Mesendoderm (in vitro differentiated cells): ENCODE measurements at regions not wholly inside any gene's neighbourhood (a gene's known extent, or its start where the extent isn't known, plus 50 kb on each side); places are given as distances from the start of the nearest gene placed in this dataset.
A peak's percentile ranks its signal among the peaks of the same experiment; 100 is the strongest.

Experiments
- DNase-seq: peaks from one replicate; pipeline ENCODE4 v3.0.0; 2013
- H2AK5ac ChIP-seq: 2 replicates; pipeline ENCODE4 v1.6.1; 2013; ENCODE audit warnings: low read length, inconsistent platforms
- H2BK120ac ChIP-seq: 2 replicates; pipeline ENCODE4 v1.6.1; 2013; ENCODE audit warnings: low read depth, mild to moderate bottlenecking, low read length, moderate library complexity, mixed read lengths
- H2BK15ac ChIP-seq: replicated peaks from 2 replicates; pipeline ENCODE4 v1.6.1; 2013; ENCODE audit warnings: low read depth, mild to moderate bottlenecking, moderate library complexity
- H2BK5ac ChIP-seq: 2 replicates; pipeline ENCODE4 v1.6.1; 2013; ENCODE audit warnings: low read length, inconsistent platforms
- H3K18ac ChIP-seq: 2 replicates; pipeline ENCODE4 v1.6.1; 2013; ENCODE audit warnings: mild to moderate bottlenecking, low read length, mixed read lengths
- H3K23ac ChIP-seq: one replicate; pipeline ENCODE4 v1.6.1; 2013; ENCODE audit warnings: low read length
- H3K27ac ChIP-seq: 2 replicates; pipeline ENCODE4 v1.5.1; 2013; ENCODE audit warnings: low read depth, mild to moderate bottlenecking, inconsistent platforms, low read length, moderate library complexity
- H3K27me3 ChIP-seq: 2 replicates; pipeline ENCODE4 v1.6.1; 2013; ENCODE audit warnings: low read length, control low read depth, mild to moderate bottlenecking, inconsistent platforms; ENCODE audit not compliant: insufficient read depth, poor library complexity
- H3K36me3 ChIP-seq: 2 replicates; pipeline ENCODE4 v1.6.1; 2013; ENCODE audit warnings: low read length, inconsistent platforms; ENCODE audit not compliant: control insufficient read depth, insufficient read depth
- H3K4ac ChIP-seq: one replicate; pipeline ENCODE4 v1.6.1; 2013; ENCODE audit warnings: low read depth, mild to moderate bottlenecking, low read length, moderate library complexity
- H3K4me1 ChIP-seq: 2 replicates; pipeline ENCODE4 v1.6.1; 2013; ENCODE audit warnings: low read depth, low read length, inconsistent platforms; ENCODE audit not compliant: control insufficient read depth
- H3K4me2 ChIP-seq: 2 replicates; pipeline ENCODE4 v1.6.1; 2013; ENCODE audit warnings: low read length
- H3K4me3 ChIP-seq: 2 replicates; pipeline ENCODE4 v1.5.1; 2013; ENCODE audit warnings: mild to moderate bottlenecking, low read length
- H3K56ac ChIP-seq: one replicate; pipeline ENCODE4 v1.6.1; 2013; ENCODE audit warnings: low read length
- H3K79me1 ChIP-seq: 2 replicates; pipeline ENCODE4 v1.6.1; 2013; ENCODE audit warnings: low read length, inconsistent platforms
- H3K79me2 ChIP-seq: 2 replicates; pipeline ENCODE4 v1.6.1; 2013; ENCODE audit warnings: mild to moderate bottlenecking, low read length; ENCODE audit not compliant: control insufficient read depth, insufficient read depth
- H3K9ac ChIP-seq: 2 replicates; pipeline ENCODE4 v1.6.1; 2013; ENCODE audit warnings: low read length, inconsistent platforms
- H4K5ac ChIP-seq: one replicate; pipeline ENCODE4 v1.6.1; 2013; ENCODE audit warnings: low read length
- H4K8ac ChIP-seq: one replicate; pipeline ENCODE4 v1.6.1; 2013; ENCODE audit warnings: low read depth, mild to moderate bottlenecking, control low read depth, low read length, moderate library complexity
- WGBS: extraction: QIAGEN DNeasy Blood & Tissue Kit; methylation state at CpG from one replicate; pipeline ENCODE4 v1.1.7; 2013; ENCODE audit warnings: low lambda C conversion rate, missing lambda C conversion rate; ENCODE audit not compliant: insufficient coverage; ENCODE audit errors: extremely low coverage; 5-methylcytosine and 5-hydroxymethylcytosine counted together

DNA sequence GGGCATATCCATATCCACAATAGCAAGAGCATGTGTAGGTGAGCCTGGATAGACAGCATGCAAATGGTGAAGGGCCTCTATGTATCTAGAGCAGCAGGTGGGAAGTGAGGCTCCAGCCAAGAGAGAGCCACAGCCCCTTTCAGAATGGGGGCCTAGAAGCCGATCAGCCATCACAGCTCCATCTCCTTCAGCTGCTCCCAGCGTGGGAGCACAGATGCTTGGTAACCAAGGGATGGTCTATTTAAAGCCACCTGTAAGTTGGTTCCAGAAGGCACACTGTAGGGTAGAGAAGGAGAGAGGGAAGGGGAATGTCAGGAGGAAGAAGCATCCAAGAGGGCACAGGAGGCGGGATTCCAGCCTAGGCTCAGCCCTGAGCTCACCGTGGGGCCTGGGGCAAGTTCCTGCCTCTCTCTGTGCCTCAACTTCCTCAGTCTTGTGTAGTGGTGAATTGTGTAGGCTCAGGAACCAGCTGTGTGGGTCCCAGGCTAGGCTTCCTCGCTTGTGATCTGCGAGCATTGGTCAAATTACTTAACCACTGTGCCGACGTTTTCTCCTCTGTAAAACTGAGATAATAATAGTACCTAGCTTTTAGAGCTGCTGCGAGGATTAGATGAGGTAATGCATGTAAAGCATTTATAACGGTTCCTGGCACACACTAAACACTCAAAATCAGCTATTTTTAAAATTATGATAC is 122.9 kb upstream of the NAV2 start:
- Histone ChIP-seq H3K36me3 (no peaks in the 10 kb centered on the region), H3K79me2 (no peaks in the 10 kb centered on the region), H3K23ac (no peak overlapping the region), H2BK120ac (no peak overlapping the region), H4K5ac (no peak overlapping the region), H2AK5ac (no peak overlapping the region), H3K18ac (no peak overlapping the region), H2BK15ac (no peak overlapping the region), H3K56ac (no peak overlapping the region), H3K4me3 (no peak overlapping the region), H3K4ac (no peak overlapping the region), H4K8ac (no peak overlapping the region), H3K9ac (no peak overlapping the region), H3K4me1 (no peaks in the 10 kb centered on the region), H2BK5ac (no peak overlapping the region), H3K27ac (no peak overlapping the region), H3K4me2 (no peak overlapping the region), H3K27me3 (no peaks in the 10 kb centered on the region), H3K79me1 (no peaks in the 10 kb centered on the region)
- no CpG with 5 or more reads among the region's 10 CpGs for WGBS
- no peak for DNase-seq

DNA sequence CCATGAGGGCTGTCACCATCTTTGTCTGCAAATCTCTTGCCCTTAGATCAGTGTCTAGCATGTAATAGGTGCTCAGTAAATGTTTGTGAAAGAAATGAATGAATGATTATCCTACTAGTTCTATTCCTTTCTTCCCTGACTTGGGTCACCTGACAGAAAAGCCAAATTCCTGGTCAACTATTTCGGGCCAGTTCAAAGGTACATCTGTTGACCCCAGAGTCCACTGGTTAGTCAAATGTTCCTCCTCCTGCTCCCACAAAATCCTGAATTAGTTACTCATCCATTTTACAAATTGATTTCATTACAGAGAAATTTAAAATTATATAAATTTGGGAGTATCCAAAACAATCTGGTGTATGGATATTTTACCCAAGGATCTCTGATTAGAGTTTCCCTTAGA is 124.7 kb upstream of the NAV2 start:
- H3K4ac ChIP-seq = no peak overlapping the region

DNA sequence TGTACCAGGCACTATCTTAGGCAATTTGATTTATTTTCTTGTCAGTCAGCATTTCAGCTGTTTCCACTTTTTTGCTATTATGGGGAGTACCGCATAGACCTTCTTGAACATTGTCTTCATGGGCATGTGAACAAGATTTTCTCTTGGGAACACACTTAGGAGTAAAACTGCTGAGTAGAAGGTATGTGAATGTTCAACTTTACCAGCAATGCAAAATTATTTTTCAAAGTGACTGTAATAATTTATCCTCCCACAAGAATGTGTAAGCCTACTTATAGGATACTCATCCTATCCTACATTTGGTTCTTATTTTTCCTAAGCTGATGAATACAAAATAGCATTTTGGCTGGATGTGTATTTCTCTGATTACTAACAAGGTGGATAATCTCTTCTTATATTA is 132.0 kb upstream of the NAV2 start:
- Histone ChIP-seq H3K23ac (no peak overlapping the region), H3K56ac (no peak overlapping the region), H3K18ac (no peak overlapping the region), H2BK5ac (no peak overlapping the region), H4K8ac (no peak overlapping the region), H3K9ac (no peak overlapping the region), H3K4me2 (no peak overlapping the region), H2AK5ac (no peak overlapping the region), H3K36me3 (no peaks in the 10 kb centered on the region), H3K27ac (no peak overlapping the region), H2BK120ac (no peak overlapping the region), H3K4me3 (no peak overlapping the region), H2BK15ac (no peak overlapping the region), H3K4ac (no peak overlapping the region), H3K79me1 (no peaks in the 10 kb centered on the region), H3K4me1 (peaks cover 2% of the 10 kb centered on the region), H3K79me2 (no peaks in the 10 kb centered on the region), H3K27me3 (no peaks in the 10 kb centered on the region), H4K5ac (no peak overlapping the region)
- DNase-seq = no peak
- WGBS = no CpG with 5 or more reads among the region's 1 CpG

More for the DNA sequence above, 124.7 kb upstream of the NAV2 start:
- no peaks in the 10 kb centered on the region for H3K79me1 ChIP-seq
- no peak overlapping the region for H4K5ac ChIP-seq
- no peak overlapping the region for H3K4me2 ChIP-seq
- no peak overlapping the region for H3K23ac ChIP-seq
- no peaks in the 10 kb centered on the region for H3K27me3 ChIP-seq
- no peak overlapping the region for H2BK15ac ChIP-seq
- H3K4me1 ChIP-seq = no peaks in the 10 kb centered on the region
- no peaks in the 10 kb centered on the region for H3K79me2 ChIP-seq
- DNase-seq = no peak
- no peak overlapping the region for H2BK120ac ChIP-seq
- H3K27ac ChIP-seq = no peak overlapping the region
- no peak overlapping the region for H2BK5ac ChIP-seq
- H3K9ac ChIP-seq = no peak overlapping the region
- no CpG with 5 or more reads among the region's 1 CpG for WGBS
- no peak overlapping the region for H3K4me3 ChIP-seq
- no peak overlapping the region for H4K8ac ChIP-seq
- H2AK5ac ChIP-seq = no peak overlapping the region
- no peak overlapping the region for H3K18ac ChIP-seq
- no peaks in the 10 kb centered on the region for H3K36me3 ChIP-seq
- no peak overlapping the region for H3K56ac ChIP-seq

DNA sequence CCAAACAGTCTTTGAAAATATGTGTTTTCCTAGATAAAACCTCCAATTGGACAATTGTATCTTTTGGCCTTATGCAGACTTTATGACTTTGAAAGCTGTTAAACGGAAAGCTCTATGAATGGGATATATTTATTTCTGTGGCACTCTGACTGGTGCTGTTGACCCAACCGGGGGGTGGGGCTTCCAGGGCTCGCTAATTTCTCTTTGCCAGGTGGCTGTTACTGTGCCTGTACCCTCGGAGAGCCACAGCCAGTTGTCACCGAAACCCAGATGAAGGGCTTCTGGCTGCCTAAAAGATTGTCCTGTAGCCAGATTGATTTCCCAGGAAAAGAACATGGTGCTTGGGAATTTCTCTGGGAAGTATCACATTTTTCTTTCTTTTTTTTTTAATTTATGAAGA is 132.7 kb upstream of the NAV2 start:
- H2BK120ac ChIP-seq = no peak overlapping the region
- no peaks in the 10 kb centered on the region for H3K79me1 ChIP-seq
- no peaks in the 10 kb centered on the region for H3K79me2 ChIP-seq
- DNase-seq = no peak
- WGBS = no CpG with 5 or more reads among the region's 5 CpGs
- H2AK5ac ChIP-seq = no peak overlapping the region
- no peak overlapping the region for H3K23ac ChIP-seq
- H4K5ac ChIP-seq = no peak overlapping the region
- no peak overlapping the region for H3K18ac ChIP-seq
- H4K8ac ChIP-seq = no peak overlapping the region
- H3K9ac ChIP-seq = no peak overlapping the region
- H3K27me3 ChIP-seq = no peaks in the 10 kb centered on the region
- H3K4ac ChIP-seq = no peak overlapping the region
- no peak overlapping the region for H3K27ac ChIP-seq
- H2BK15ac ChIP-seq = no peak overlapping the region
- no peaks in the 10 kb centered on the region for H3K36me3 ChIP-seq
- H3K4me3 ChIP-seq = no peak overlapping the region
- peaks cover 2% of the 10 kb centered on the region for H3K4me1 ChIP-seq
- H3K4me2 ChIP-seq = no peak overlapping the region
- H3K56ac ChIP-seq = no peak overlapping the region
- no peak overlapping the region for H2BK5ac ChIP-seq

DNA sequence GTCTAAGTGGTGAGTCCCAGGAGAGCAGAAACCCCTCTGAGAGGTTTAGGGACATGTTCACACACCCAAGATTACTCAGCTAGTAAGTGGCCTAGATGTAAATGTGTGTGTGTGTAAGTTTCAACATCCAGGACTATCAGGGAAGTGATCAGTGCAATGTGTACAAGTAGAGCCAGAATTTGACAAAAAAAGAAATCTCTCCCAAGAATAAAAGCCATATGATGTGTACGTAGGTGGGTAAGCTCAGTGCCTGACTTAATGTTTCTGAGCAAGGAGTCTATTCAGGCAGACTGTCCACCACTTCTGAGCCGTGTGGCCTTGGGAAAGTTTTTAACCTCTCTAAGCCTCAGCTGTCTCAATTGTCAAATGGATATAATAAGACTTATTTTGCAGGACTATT is 133.8 kb upstream of the NAV2 start:
- Histone ChIP-seq H2BK120ac (no peak overlapping the region), H3K36me3 (no peaks in the 10 kb centered on the region), H3K23ac (no peak overlapping the region), H2BK5ac (no peak overlapping the region), H3K27ac (no peak overlapping the region), H4K5ac (no peak overlapping the region), H3K56ac (no peak overlapping the region), H3K79me1 (no peaks in the 10 kb centered on the region), H3K4ac (no peak overlapping the region), H3K4me1 (peaks cover 2% of the 10 kb centered on the region), H3K27me3 (no peaks in the 10 kb centered on the region), H3K79me2 (no peaks in the 10 kb centered on the region), H3K4me3 (no peak overlapping the region), H3K4me2 (no peak overlapping the region), H3K9ac (no peak overlapping the region), H2AK5ac (no peak overlapping the region), H4K8ac (no peak overlapping the region), H3K18ac (no peak overlapping the region), H2BK15ac (no peak overlapping the region)
- no CpG with 5 or more reads among the region's 2 CpGs for WGBS
- DNase-seq = no peak

DNA sequence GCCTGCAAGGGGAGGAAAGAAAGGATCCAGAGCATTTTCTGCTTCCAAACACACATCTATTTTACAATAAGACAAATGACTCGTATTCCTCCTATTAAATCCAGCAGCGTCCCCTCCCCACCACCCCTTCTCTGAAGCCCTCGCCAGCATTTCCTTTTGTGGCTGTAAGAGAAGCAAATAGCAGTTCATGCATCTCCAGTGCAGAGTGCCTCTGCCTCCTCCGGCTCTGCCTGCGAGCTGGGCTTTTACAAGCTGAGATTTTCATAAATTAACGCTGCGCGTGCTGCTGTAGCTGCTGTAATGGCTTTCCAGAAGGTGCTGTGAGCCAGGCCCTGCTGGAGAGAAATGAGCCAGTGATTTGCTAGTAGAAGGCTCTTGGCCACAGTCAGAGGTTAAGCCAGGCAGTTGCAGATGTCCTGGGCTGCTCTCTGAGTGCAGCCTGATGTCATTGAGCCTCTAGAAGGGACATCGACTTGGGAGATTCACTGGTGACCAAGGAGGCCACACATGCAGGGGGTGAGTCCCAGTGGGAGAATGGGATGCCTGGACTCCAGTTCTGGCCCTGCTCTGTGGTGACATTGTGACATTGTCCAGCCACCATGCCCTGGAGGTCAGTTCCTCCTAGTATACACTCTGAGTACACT is 134.5 kb upstream of the NAV2 start:
- H3K4me2 ChIP-seq = no peak overlapping the region
- peak overlapping the region; percentile 57 for H3K27ac ChIP-seq
- H3K4ac ChIP-seq = no peak overlapping the region
- no peak overlapping the region for H2BK120ac ChIP-seq
- H3K27me3 ChIP-seq = no peaks in the 10 kb centered on the region
- H3K79me1 ChIP-seq = no peaks in the 10 kb centered on the region
- no peak overlapping the region for H3K23ac ChIP-seq
- H3K36me3 ChIP-seq = no peaks in the 10 kb centered on the region
- no peak overlapping the region for H3K56ac ChIP-seq
- H4K8ac ChIP-seq = no peak overlapping the region
- H2BK15ac ChIP-seq = no peak overlapping the region
- WGBS = no CpG with 5 or more reads among the region's 9 CpGs
- H3K79me2 ChIP-seq = no peaks in the 10 kb centered on the region
- no peak overlapping the region for H2BK5ac ChIP-seq
- no peak for DNase-seq
- no peak overlapping the region for H3K9ac ChIP-seq
- H3K18ac ChIP-seq = peak overlapping the region; percentile 6
- H3K4me1 ChIP-seq = peaks cover 2% of the 10 kb centered on the region
- H4K5ac ChIP-seq = no peak overlapping the region
- no peak overlapping the region for H2AK5ac ChIP-seq
- no peak overlapping the region for H3K4me3 ChIP-seq
